ENCODE measurements at regions not wholly inside any gene's neighbourhood (a gene's known extent, or its start where the extent isn't known, plus 50 kb on each side); places are given as distances from the start of the nearest gene placed in this dataset.

- no peak for DNase-seq
These were observed 221.2 kb downstream of the BUD13 start for GRCh38 chr11:116551576-116551975.

DNA sequence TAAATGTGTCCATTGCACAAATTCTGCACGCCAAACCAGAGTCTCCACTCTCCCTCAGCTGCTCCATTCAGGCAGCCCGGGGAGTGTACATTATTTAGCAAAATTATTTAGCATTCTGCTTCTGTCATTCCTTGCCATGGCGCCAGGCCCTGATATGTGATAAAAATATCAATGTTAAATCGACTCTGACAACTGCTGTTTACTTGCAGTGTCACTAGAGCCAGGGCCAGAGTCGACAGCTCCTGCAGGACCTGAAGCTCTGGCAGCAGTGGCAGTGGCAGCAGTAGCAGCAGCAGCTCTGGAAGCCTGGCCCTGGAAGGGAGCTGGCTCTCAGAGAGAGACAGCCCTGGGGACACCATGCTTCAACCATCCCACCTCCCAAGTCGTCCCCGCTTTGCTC, 224.5 kb downstream of the BUD13 start:
- no peak for DNase-seq

DNA sequence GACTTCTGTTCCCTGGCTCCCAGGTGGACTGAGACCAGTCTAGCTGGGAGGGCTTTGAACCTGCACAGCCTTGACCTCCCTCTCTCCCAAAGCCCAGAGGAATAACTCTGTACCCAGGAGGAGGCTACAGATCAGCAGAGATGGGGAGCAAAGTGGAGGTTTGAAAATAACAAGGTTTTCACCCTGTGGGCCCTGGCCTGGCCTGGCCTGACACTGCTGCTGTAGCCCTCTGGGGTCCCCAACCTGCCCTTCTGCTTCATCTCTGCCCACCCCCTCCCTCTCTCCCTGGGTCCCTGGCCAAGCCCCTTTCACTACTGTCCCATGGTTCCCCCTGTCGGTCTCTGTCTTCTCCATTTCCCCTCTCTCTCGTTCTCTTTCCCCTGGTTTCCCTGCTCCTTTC, 225.2 kb downstream of the BUD13 start:
- no peak for DNase-seq

DNA sequence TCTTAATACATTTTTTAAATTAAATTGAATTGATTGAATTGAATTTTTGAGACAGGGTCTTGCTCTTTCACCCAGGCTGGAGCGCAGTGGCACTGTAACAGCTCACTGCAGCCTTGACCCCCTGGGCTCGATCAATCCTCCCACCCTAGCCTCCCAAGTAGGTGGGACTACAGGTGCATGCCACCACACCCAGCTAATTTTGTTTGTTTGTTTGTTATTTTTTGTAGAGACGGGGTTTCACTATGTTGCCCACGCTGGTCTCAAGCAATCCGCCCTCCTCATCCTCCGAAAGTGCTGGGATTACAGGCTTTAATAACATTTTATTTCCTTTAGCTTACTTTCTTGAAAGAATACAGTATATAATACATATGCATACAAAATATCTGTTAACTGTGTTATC, 226.9 kb downstream of the BUD13 start:
- no peak for DNase-seq

GRCh38 chr11:116544721-116545120, 228.1 kb downstream of the BUD13 start:
- DNase-seq, result no peak

- no peak for DNase-seq
These were observed 228.8 kb downstream of the BUD13 start for GRCh38 chr11:116543911-116544475.

GRCh38 chr11:116543099-116543498, 229.7 kb downstream of the BUD13 start:
- DNase-seq, result no peak

DNA sequence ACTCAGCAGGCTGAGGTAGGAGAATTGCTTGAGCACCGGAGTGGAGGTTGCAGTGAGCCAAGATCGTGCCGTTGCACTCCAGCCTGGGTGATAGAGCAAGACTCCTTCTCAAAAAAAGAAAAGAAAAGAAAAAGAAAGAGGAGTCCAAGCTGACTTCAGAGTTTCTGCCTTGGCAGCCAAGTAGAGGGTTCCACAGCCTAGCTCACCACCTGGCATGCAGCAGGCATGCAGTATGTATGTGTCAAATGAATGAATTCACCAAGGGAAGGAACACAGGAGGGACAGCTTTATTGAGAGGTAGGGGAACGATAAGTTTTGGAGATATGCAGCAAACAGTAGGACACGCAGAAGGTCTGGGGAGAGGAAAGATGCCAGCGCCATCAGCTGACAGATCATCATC, 230.4 kb downstream of the BUD13 start:
- DNase-seq, result no peak

DNA sequence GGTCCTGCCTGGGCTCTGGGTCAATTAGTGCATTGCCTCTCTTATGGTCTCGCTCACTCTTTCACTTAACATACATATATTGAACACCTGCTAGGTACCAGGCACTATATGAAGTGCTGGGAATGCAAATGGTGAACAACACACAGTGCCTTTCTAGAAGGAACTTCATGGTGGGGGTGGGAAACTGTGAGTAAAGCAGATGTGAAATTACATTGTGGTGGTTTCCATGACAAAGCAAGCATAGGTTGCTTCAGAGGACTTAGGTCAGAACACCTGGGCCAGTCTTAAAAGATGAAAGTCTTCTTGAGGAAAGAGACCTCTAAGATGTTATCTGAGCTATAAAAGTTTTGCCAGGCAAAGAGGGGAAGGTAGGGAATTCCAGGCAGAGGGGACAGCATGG, 231.3 kb downstream of the BUD13 start:
- DNase-seq, result no peak

- DNase-seq, result no peak
These were observed 232.0 kb downstream of the BUD13 start for GRCh38 chr11:116540645-116541304.

GRCh38 chr11:116539836-116540418, 232.9 kb downstream of the BUD13 start:
- no peak for DNase-seq

- no peak for DNase-seq
These were observed 233.6 kb downstream of the BUD13 start for GRCh38 chr11:116539211-116539610.

DNA sequence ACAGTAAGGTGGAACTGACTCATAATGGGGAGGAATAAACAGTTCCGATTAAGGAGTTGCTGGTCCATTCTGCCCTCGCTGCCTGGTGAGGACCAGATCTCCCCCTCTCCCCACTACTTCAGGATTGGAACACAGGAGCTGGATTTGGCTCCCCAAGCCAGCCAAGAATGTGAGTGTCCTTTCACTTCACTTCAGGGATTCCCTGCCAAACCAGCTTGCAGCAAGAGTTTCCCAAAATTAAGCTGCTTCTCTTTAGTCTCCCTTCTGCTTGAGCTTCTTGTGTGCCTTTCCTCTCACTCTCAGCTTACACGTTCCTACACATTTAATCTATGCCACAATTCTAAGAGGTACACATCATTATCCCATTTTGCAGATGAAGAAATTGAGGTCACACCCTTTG, 234.1 kb downstream of the BUD13 start:
- no peak for DNase-seq

- no peak for DNase-seq
These were observed 235.1 kb downstream of the BUD13 start for GRCh38 chr11:116537709-116538108.

- no peak for DNase-seq
These were observed 235.7 kb downstream of the BUD13 start for GRCh38 chr11:116537121-116537520.

DNA sequence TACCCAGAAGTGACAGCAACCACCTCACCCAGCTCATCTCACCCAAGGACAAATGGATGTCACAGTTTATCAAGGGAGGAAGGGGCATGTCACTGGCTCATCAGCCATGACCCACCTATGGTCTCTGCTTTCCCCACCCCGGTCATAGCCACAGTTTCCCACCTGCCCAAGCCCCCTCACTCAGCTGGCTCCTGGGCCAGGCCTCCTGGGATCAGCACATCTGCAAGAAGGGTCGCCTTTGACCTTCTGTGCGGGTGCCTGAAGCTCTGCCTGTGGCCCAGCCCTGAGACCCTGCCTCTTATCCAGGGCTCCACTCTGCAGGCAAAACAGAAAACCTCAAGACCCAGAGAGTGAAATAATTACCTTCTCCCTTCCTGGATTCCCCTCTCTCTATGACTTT, 236.4 kb downstream of the BUD13 start:
- no peak for DNase-seq

DNA sequence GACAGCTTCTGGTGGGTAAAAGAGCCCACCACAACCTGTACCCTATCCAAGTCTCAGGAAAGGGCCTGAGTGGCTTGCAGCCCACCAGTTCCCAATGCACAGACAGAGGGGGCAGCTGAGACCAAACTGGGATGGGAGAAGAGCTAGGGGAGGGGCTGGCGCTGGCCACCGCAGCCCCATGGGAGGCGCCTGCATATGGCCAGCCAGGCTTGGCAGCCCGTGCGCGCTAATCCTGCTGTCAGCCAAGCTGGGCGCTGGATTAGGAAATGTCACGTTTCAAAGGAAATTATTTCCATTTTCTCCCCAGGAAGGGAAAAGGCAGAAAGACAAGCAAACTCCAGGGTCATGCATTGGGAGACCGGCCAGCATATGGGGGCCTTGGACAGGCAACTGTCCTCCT, 236.8 kb downstream of the BUD13 start:
- no peak for DNase-seq

DNA sequence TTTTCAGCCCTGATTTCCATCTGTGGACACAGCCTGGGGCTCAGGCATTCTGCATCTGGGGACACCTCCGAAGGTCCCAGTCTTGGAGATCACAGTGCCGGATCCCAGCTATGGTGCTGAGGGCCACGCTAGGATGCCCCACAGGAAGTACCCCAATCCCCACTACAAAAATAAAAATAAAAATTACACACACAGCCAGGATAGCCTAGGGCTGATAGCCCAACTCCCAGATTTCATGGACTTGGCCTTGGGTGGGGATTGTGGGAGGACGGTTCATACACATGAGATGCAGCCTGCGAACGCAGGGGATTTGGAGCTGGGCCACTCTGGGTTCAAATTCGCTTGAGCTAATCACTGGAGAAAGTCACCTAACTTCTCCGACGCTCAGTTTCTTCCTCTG, 237.7 kb downstream of the BUD13 start:
- no peak for DNase-seq

- no peak for DNase-seq
These were observed 238.4 kb downstream of the BUD13 start for GRCh38 chr11:116534270-116534975.

DNA sequence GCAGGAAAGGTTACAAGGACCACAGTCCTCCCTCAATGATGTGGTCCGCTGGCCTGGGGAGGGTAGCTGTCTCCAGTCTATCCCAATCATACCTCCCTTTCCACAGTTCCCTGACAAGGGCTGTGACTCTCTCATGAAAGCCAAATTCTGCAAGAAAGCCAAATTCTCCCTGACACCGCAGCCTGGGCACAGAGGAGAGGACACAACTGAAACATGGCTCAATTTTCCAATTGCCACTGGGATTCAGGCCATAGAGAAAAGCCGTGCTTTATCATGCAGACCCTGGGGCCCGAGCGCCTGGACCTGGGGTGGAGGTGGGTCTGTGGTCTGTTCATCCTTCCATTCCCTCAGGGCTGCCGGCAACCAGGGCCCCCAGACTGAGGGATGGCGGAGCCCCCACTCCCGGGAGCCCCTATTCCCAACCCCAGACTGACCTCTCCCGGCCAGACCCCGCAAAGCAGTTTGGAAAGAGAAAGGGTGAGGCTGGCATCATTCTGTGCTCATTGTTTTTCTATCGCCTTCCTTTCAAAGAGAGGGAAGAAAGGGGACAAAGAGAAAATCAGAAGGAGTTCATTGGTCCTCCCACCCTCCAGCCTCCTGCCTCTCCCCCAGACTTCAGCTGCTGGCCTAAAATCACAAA, 239.5 kb downstream of the BUD13 start:
- no peak for DNase-seq

GRCh38 chr11:116532066-116532465, 240.7 kb downstream of the BUD13 start:
- no peak for DNase-seq

DNA sequence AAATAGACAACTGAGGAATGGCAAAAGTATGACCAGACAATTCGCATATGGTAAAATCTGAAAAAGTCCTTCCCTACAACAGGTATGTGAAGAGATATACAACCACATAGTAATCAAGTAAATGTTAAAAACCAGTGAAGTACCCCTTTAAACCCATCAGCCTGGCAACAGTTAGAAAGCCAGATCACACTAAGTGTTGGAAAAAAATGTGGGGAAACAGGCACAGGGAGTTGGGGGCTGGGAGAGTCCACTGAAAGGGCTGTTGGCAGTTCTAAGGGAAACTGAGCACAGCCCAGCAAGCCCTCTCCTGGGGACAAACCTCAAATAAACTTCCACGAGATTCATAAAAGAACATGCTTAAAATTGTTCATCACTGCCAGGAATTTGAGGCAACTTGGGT, 242.1 kb downstream of the BUD13 start:
- no peak for DNase-seq

- no peak for DNase-seq
These were observed 243.5 kb downstream of the BUD13 start for GRCh38 chr11:116529271-116529670.
